Fibroblast of skin of left quadriceps (primary cell): ENCODE measurements at regions not wholly inside any gene's neighbourhood (a gene's known extent, or its start where the extent isn't known, plus 50 kb on each side); places are given as distances from the start of the nearest gene placed in this dataset.
A peak's percentile ranks its signal among the peaks of the same experiment; 100 is the strongest.
"Not testable (repeated sequence)": the region's sequence is repeated elsewhere in the genome, so short reads cannot be mapped to it uniquely, and the experiment has no call there.

ENCODE experiments used
- DNase-seq, 2 experiments: peaks; one replicate each; pipeline ENCODE4 v3.0.0-alpha.2; 2013; ENCODE audit warnings: low read depth in 2 of 2

- DNase-seq: no peak
Measured at GRCh38 chr5:155759984-155760383, 567.0 kb upstream of the SGCD start.

- DNase-seq: no peak
Measured at GRCh38 chr5:155761502-155761901, 565.5 kb upstream of the SGCD start.

GRCh38 chr5:155765715-155766114 lies 561.2 kb upstream of the SGCD start:
- DNase-seq: no peak

GRCh38 chr5:155767470-155767869 lies 559.5 kb upstream of the SGCD start:
- no peak for DNase-seq

GRCh38 chr5:155768332-155768731 lies 558.6 kb upstream of the SGCD start:
- DNase-seq: no peak

- DNase-seq: no peak
Measured at GRCh38 chr5:155772009-155772662, 554.8 kb upstream of the SGCD start.

GRCh38 chr5:155773680-155774079 lies 553.3 kb upstream of the SGCD start:
- DNase-seq: no peak

GRCh38 chr5:155780260-155780659 lies 546.7 kb upstream of the SGCD start:
- DNase-seq: no peak

- peak; percentile 10 to 21 for DNase-seq
Measured at GRCh38 chr5:155783246-155783645, 543.7 kb upstream of the SGCD start.

- DNase-seq: no peak
Measured at GRCh38 chr5:155783791-155784190, 543.2 kb upstream of the SGCD start.

- DNase-seq: no peak
Measured at GRCh38 chr5:155786108-155786507, 540.9 kb upstream of the SGCD start.

- no peak for DNase-seq
Measured at GRCh38 chr5:155792873-155793272, 534.1 kb upstream of the SGCD start.

- no peak for DNase-seq
Measured at GRCh38 chr5:155794795-155795194, 532.2 kb upstream of the SGCD start.

- no peak for DNase-seq
Measured at GRCh38 chr5:155799308-155799707, 527.7 kb upstream of the SGCD start.

GRCh38 chr5:155807884-155808576 lies 518.9 kb upstream of the SGCD start:
- no peak for DNase-seq

GRCh38 chr5:155815248-155815647 lies 511.7 kb upstream of the SGCD start:
- DNase-seq: no peak

GRCh38 chr5:155822177-155822576 lies 504.8 kb upstream of the SGCD start:
- DNase-seq: no peak

GRCh38 chr5:155826611-155827507 lies 500.1 kb upstream of the SGCD start:
- no peak for DNase-seq

- DNase-seq: not testable (repeated sequence)
Measured at GRCh38 chr5:155827508-155827815, 499.5 kb upstream of the SGCD start.

GRCh38 chr5:155827949-155828348 lies 499.0 kb upstream of the SGCD start:
- no peak for DNase-seq

GRCh38 chr5:155831491-155831890 lies 495.5 kb upstream of the SGCD start:
- DNase-seq: no peak

- DNase-seq: peak; percentile 2 to 6
Measured at GRCh38 chr5:155833287-155833686, 493.7 kb upstream of the SGCD start.
